C4-2B (cell line): ENCODE measurements at regions not wholly inside any gene's neighbourhood (a gene's known extent, or its start where the extent isn't known, plus 50 kb on each side); places are given as distances from the start of the nearest gene placed in this dataset.
A peak's percentile ranks its signal among the peaks of the same experiment; 100 is the strongest.

Experiments
- H3K27ac ChIP-seq: fragments of 450-650 bp; 2 replicates; pipeline ENCODE4 v1.5.1; 2017
- CTCF ChIP-seq: fragments of 450-650 bp; conservative IDR thresholded peaks from 2 replicates; pipeline ENCODE4 v1.5.1; 2017; ENCODE audit warnings: mild to moderate bottlenecking
- ZFX ChIP-seq: fragments of 450-650 bp; IDR thresholded peaks from 2 replicates; pipeline ENCODE4 v1.6.1; 2017

GRCh38 chr1:75034376-75034775 is 99.8 kb upstream of the LHX8 start:
- TF ChIP-seq ZFX (no peak), CTCF (no peak)
- H3K27ac ChIP-seq, result no peak overlapping the region

GRCh38 chr1:75035536-75035935 is 98.7 kb upstream of the LHX8 start:
- H3K27ac ChIP-seq, result no peak overlapping the region
- TF ChIP-seq CTCF (no peak), ZFX (no peak)

GRCh38 chr1:75053207-75053606 is 81.0 kb upstream of the LHX8 start:
- TF ChIP-seq ZFX (no peak), CTCF (peak; percentile 42)
- no peak overlapping the region for H3K27ac ChIP-seq

GRCh38 chr1:75058424-75058823 is 75.8 kb upstream of the LHX8 start:
- no peak overlapping the region for H3K27ac ChIP-seq
- TF ChIP-seq ZFX (no peak), CTCF (no peak)

GRCh38 chr1:75062111-75062510 is 72.1 kb upstream of the LHX8 start:
- TF ChIP-seq CTCF (no peak), ZFX (no peak)
- no peak overlapping the region for H3K27ac ChIP-seq

- TF ChIP-seq ZFX (no peak), CTCF (no peak)
- H3K27ac ChIP-seq, result no peak overlapping the region
These were observed 66.2 kb upstream of the LHX8 start for GRCh38 chr1:75067975-75068374.

GRCh38 chr1:75074831-75075395 is 59.3 kb upstream of the LHX8 start:
- H3K27ac ChIP-seq, result no peak overlapping the region
- TF ChIP-seq ZFX, result no peak
- TF ChIP-seq CTCF, result no peak
